ENCODE measurements at regions not wholly inside any gene's neighbourhood (a gene's known extent, or its start where the extent isn't known, plus 50 kb on each side); places are given as distances from the start of the nearest gene placed in this dataset.
A peak's percentile ranks its signal among the peaks of the same experiment; 100 is the strongest.

GRCh38 chr9:113646946-113647914 is 183.7 kb downstream of the RGS3 start:
- no peak for DNase-seq (ENCODE audit: extremely low read depth, low read depth, low spot score)

- no peak for DNase-seq (ENCODE audit: extremely low read depth, low read depth, low spot score)
These were observed 184.5 kb downstream of the RGS3 start for GRCh38 chr9:113648048-113648447.

DNA sequence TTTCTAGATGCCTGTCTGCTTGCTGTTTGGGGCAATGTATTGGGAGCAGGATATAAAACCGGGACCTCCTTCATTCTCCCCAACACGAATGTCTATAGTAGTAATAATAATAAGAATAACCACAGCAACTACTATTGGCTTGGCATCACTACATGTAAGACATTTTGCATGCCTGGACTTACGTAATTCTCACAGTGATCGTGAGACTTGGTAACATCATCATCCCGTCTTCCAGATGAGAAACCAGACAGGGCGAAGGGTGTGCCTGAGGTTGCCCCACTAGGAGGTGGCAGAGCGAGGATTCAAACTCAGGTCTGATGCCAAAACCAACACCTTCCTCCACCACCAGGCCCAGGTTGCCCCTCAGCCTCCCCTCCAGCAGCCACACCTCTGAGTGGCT is 185.1 kb downstream of the RGS3 start:
- DNase-seq (ENCODE audit: extremely low read depth, low read depth, low spot score), result no peak

GRCh38 chr9:113649054-113649453 is 185.5 kb downstream of the RGS3 start:
- no peak for DNase-seq (ENCODE audit: extremely low read depth, low read depth, low spot score)

- DNase-seq (ENCODE audit: extremely low read depth, low read depth, low spot score), result no peak
These were observed 186.3 kb downstream of the RGS3 start for GRCh38 chr9:113649855-113650206.

DNA sequence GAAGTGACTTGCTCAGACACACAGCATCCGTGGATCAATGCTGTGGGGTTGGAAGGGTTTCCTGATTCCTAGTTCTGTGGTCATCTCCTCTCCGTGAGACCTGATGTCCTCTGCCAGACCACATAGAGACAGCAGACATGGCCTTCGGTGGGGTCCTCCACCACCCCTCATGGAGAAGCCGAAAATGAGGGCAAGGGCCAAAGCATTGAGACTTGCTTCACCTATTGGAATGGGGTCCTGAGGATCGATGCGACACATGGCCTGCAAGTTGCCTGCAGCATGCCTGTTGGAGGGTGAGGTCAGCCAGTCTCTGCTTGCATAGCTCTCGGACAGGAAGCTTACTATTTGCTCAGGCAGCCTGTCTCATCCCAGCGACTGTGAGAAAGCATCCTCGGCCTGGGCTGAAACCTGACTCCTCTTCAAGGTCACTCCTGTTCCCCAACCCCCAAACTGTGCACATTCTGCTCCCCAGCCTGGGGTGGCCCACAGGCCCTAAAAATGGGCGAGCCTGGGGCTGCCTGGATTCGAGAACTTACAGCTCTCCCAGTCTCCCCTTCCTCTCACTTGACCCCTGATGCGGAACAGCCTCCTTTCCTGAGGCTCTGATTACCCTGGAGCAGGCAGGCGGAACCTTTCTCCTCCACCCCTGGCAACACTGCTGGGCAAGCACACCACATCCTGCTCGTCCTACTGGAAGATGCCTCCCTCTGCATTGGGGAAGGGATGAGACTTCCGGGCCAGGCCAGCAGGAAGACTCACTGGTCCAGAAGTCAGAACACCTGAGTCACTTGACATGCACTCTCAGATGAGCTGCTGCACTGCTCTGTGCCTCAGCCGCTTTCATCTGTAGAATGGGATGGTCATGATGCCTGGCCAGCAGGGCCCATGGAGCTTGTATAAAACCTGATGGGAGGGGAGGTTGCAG is 186.9 kb downstream of the RGS3 start:
- DNase-seq (ENCODE audit: extremely low read depth, low read depth, low spot score), result no peak

DNA sequence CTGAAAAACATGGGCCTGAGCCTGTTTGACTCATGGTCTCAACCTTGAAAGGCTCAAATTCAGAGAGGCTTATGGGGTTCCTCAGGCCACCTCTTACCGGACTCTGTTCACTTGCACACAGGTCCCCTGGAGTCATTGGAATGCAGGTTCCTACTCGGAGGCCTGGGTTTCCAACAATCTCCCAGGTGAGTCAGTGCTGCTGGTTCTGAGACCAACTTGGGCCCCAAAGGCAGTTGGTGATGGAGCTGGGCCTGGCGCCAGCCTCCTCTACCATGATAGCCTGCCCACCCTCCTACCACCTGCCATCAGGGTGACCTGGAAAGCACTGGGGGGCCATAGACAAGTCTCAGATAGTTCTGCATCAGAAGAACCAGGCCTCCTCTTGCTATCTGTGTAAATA is 188.4 kb downstream of the RGS3 start:
- no peak for DNase-seq (ENCODE audit: extremely low read depth, low read depth, low spot score)

DNA sequence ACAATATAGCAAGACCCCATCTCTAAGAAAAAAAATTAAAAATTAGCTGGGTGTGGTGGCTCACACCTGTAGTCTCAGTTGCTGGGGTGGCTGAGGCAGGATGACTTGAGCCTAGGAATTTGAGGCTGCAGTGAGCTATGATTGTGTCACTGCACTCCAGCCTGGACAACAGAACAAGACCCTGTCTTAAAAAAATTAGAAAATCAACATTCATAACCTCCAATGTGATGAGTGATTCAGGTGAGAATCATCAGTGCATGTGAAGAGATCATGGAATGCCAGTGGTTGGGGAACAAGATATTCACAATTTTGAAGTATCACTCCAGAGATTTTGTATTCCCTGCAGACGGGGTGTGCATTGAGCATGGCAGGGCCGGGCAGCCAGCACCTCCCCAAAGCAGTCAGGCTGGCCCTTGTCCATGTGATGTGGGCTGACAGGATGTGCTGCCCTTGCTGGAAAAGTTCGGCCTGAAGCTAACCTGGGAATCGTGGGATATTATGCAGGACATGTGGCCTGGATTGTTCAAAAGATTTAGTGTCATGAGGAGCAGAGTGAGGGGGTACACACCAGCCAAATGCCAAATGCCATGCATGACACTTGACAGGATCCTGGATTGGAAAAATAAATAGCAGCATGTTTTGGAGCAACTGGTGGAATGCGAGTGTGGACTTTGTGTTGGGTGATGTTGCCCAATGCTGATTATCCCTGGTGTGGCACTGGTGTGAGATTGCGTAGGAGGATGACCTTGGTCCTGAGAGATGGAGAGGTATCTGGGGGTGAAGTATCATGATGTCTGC is 189.0 kb downstream of the RGS3 start:
- DNase-seq (ENCODE audit: extremely low read depth, low read depth, low spot score), result no peak

GRCh38 chr9:113653746-113654604 is 190.4 kb downstream of the RGS3 start:
- DNase-seq (ENCODE audit: extremely low read depth, low read depth, low spot score), result no peak

DNA sequence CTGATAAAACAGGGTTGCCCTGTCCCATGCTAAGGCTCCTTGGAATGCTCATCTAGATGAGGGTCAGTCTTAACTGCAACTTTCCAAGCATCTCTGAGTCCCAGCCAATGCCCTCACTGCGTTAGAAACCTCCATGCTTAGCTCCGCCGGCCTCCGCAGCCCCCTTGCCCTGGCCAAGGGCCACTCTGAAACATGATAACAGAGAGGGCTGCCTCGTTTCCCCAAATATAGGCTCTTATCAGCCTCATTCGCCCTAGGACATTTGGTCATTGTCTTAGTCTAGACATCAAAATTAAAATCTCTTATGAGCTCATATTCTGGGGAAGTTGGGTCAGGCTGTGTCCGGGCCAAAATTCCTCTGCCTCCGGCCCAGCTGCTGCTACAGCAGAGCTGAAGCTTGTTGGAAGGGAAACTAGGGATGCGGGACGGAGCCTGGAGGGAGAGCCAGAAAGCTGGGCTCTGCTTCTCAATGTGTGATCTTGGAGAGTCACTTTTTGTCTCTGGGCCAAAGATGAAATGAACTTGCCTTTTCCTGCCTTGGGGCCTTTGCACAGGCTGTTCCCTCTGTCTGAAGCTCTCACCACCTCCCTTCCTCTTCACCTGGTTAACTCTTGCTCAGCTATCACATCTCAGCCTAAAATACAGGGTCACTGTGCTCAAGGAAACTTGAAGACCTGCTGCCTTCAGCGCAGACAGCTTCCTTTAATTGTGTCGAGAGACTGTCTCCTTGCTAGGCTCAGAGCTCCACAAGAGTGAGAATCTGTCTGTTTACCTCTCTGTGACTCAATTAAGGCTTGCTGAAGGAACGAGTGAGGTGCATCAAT is 191.3 kb downstream of the RGS3 start:
- peak; percentile 60 for DNase-seq (ENCODE audit: extremely low read depth, low read depth, low spot score)

- no peak for DNase-seq (ENCODE audit: extremely low read depth, low read depth, low spot score)
These were observed 193.5 kb downstream of the RGS3 start for GRCh38 chr9:113656771-113657670.

DNA sequence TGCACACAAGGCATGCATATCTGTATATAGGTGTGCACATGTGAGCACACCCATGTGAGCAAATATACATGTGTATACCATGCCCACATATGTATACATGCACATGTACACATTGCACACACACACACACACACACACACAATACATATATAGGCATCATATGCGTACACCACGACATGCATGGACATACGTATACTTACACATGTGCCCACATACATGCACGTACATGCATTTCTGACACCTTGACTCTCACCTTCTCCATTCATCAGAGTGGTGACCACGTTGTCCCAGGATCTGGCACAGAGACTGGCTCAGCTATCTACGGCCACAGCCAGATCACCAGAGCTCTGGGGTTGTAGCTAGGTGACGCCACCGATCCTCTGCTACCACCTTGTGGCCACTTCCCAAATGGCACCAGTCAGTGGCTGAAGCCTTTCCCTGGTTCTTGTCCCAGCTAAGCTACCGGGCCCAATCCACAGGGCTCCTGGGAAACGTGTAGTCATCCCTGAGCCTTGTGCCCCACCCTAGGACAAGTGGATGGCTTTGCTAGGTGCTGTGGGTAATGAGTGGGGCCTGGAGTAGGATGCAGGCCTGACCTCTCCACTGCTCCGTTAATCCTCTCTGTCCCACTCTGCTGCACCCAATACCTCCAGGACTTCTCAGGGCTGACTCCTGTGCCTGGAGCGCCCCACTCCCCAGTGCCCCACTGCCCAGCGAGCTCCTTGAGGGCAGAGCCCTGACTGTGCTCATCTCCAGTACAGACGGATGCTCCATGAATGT is 194.4 kb downstream of the RGS3 start:
- DNase-seq (ENCODE audit: extremely low read depth, low read depth, low spot score), result peak; percentile 79

- DNase-seq (ENCODE audit: extremely low read depth, low read depth, low spot score), result no peak
These were observed 195.0 kb downstream of the RGS3 start for GRCh38 chr9:113658545-113658895.

GRCh38 chr9:113659039-113659438 is 195.5 kb downstream of the RGS3 start:
- no peak for DNase-seq (ENCODE audit: extremely low read depth, low read depth, low spot score)

DNA sequence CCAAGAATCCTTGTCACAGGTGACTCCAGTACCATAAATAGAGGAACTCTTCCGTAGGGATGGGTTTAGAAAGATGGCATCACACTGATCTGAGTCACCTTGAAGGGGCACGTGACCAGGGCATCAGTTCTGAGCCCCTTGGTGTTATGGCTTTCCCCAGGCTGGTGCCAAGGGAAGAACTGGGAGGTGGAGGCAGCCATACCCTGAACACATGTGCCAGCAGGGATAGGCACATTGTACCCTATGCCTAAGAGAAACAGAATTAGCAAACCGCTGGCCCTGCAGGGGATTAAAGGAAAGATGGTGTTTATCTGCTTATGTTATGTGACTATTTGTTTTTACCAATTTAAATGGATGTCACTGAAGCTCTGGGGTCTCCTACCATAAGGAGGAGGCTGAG is 196.2 kb downstream of the RGS3 start:
- no peak for DNase-seq (ENCODE audit: extremely low read depth, low read depth, low spot score)

DNA sequence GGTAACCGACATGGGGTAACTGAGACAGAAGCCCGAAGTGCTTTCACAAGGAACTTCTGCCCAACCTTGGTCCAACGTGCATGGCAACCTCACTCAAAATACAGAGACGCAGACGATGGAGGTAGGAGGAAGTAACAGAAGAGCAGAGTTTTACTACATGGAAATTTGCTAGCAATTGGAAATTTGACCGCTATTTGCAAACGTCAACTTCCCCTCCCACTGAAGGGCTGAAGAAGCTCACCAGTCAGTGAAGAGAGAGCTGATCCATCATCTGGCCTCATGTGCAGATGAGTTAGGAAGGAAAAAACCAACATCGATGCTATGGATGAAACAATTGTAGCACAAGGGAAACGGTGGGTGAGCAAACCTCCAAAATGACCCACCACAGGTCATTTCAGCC is 196.7 kb downstream of the RGS3 start:
- DNase-seq (ENCODE audit: extremely low read depth, low read depth, low spot score), result no peak

GRCh38 chr9:113661074-113661473 is 197.5 kb downstream of the RGS3 start:
- no peak for DNase-seq (ENCODE audit: extremely low read depth, low read depth, low spot score)

All from glomerular endothelial cell (primary cell).